ENCODE measurements at regions not wholly inside any gene's neighbourhood (a gene's known extent, or its start where the extent isn't known, plus 50 kb on each side); places are given as distances from the start of the nearest gene placed in this dataset.

DNA sequence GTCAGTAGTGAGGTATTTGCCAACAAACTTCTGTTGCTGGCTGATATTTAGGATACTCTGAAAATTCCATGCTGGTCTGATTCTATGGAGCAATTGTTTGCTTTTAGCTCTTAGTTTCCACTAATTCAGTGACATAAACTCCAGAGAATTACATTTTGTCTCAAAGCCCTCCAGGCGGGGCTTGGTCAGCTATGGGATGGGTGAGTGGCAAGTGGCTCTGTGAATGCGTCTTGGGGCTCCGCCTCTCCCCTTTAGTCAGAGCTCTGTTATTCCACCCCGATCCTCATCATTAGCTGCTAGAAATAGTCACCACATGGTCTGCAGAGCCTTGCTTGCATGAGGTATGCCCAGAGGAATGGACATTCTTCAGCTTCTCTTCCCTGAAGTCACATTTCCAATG, 540.6 kb downstream of the QKI start:
- no peak for TF ChIP-seq POLR2AphosphoS5 (IDR thresholded peaks at IDR 0.05)
- no peak for TF ChIP-seq POLR2A (IDR thresholded peaks at IDR 0.05)
- TF ChIP-seq CTCF (IDR thresholded peaks at IDR 0.05), result no peak
